GM23338 (cell line): ENCODE measurements at regions not wholly inside any gene's neighbourhood (a gene's known extent, or its start where the extent isn't known, plus 50 kb on each side); places are given as distances from the start of the nearest gene placed in this dataset.

Source experiments
- ATAC-seq: fragments of 200-7000 bp; cut with Tn5 transposase; 3 replicates; pipeline ENCODE4 v1.9.1; 2020
- DNase-seq: peaks from one replicate; pipeline ENCODE4 v3.0.0-alpha.2; 2015; ENCODE audit warnings: low spot score
- H2AFZ ChIP-seq: fragments of 200-600 bp; sonication (generic); 2 replicates; pipeline ENCODE4 v1.8.0; 2016; ENCODE audit warnings: antibody characterized with exemption, mild to moderate bottlenecking, moderate library complexity
- H3F3A ChIP-seq: fragments of 200-600 bp; sonication (generic); replicated peaks from 2 replicates; pipeline ENCODE4 v1.8.0; 2017; ENCODE audit warnings: antibody characterized with exemption, mixed run types, low read depth
- H3K27ac ChIP-seq: fragments of 200-600 bp; sonication (generic); 2 replicates; pipeline ENCODE4 v1.6.1; 2016; ENCODE audit warnings: low read depth
- H3K27me3 ChIP-seq: fragments of 200-600 bp; sonication (generic); 2 replicates; pipeline ENCODE4 v1.8.0; 2016; ENCODE audit warnings: mild to moderate bottlenecking, mixed run types, moderate library complexity; ENCODE audit not compliant: insufficient read depth
- H3K36me3 ChIP-seq: fragments of 200-600 bp; sonication (generic); 2 replicates; pipeline ENCODE4 v1.8.0; 2016; ENCODE audit warnings: mild to moderate bottlenecking; ENCODE audit not compliant: insufficient read depth
- H3K4me1 ChIP-seq: fragments of 200-600 bp; sonication (generic); 2 replicates; pipeline ENCODE4 v1.8.0; 2016; ENCODE audit warnings: mild to moderate bottlenecking, moderate library complexity; ENCODE audit not compliant: insufficient read depth
- H3K4me2 ChIP-seq: fragments of 200-600 bp; sonication (generic); 2 replicates; pipeline ENCODE4 v1.7.1; 2017; ENCODE audit warnings: mixed run types
- H3K4me3 ChIP-seq: fragments of 200-600 bp; sonication (generic); 2 replicates; pipeline ENCODE4 v1.6.1; 2016; ENCODE audit warnings: mixed run types
- H3K79me2 ChIP-seq: fragments of 200-600 bp; sonication (generic); replicated peaks from 2 replicates; pipeline ENCODE4 v1.8.0; 2017; ENCODE audit warnings: mild to moderate bottlenecking; ENCODE audit not compliant: insufficient read depth
- H3K9me2 ChIP-seq: fragments of 200-600 bp; sonication (generic); 2 replicates; pipeline ENCODE4 v1.8.0; 2017; ENCODE audit not compliant: insufficient read depth
- H4K20me1 ChIP-seq: fragments of 200-600 bp; sonication (generic); replicated peaks from 2 replicates; pipeline ENCODE4 v1.8.0; 2017; ENCODE audit warnings: mild to moderate bottlenecking; ENCODE audit not compliant: insufficient read depth
- H3K27ac Mint-ChIP-seq: 2 replicates; pipeline ENCODE4 v1.8.0; 2020; ENCODE audit warnings: inconsistent platforms, mild to moderate bottlenecking, moderate library complexity, mixed read lengths
- H3K27me3 Mint-ChIP-seq: 3 replicates; pipeline ENCODE4 v1.8.0; 2022; ENCODE audit warnings: low read depth, mild to moderate bottlenecking, moderate library complexity, mixed read lengths, inconsistent platforms; ENCODE audit not compliant: insufficient read depth, poor library complexity
- H3K36me3 Mint-ChIP-seq: 3 replicates; pipeline ENCODE4 v1.8.0; 2021; ENCODE audit warnings: low read depth, mild to moderate bottlenecking, inconsistent platforms, moderate library complexity, mixed read lengths
- H3K4me1 Mint-ChIP-seq: 3 replicates; pipeline ENCODE4 v1.8.0; 2020; ENCODE audit warnings: mild to moderate bottlenecking, inconsistent platforms, mixed read lengths
- H3K4me3 Mint-ChIP-seq: 3 replicates; pipeline ENCODE4 v1.8.0; 2021; ENCODE audit warnings: moderate library complexity, mild to moderate bottlenecking, inconsistent platforms, mixed read lengths
- H3K9me3 Mint-ChIP-seq: 3 replicates; pipeline ENCODE4 v1.8.0; 2020; ENCODE audit warnings: moderate library complexity, mild to moderate bottlenecking, inconsistent platforms, mixed read lengths
- ETS1 ChIP-seq: IDR thresholded peaks from 2 replicates; pipeline ENCODE4 v1.6.1; 2016; ENCODE audit warnings: antibody characterized with exemption
- EZH2phosphoT487 ChIP-seq: fragments of 200-600 bp; sonication (generic); IDR thresholded peaks from one replicate; pipeline ENCODE4 v1.8.1; 2018; ENCODE audit warnings: antibody characterized with exemption; ENCODE audit not compliant: unreplicated experiment
- JUNB ChIP-seq: IDR thresholded peaks from one replicate; pipeline ENCODE4 v1.6.1; 2016; ENCODE audit warnings: antibody characterized with exemption; ENCODE audit not compliant: unreplicated experiment
- NANOG ChIP-seq: IDR thresholded peaks from 2 replicates; pipeline ENCODE4 v1.6.1; 2016; ENCODE audit warnings: antibody characterized with exemption, borderline replicate concordance
- POLR2AphosphoS5 ChIP-seq: IDR thresholded peaks from 2 replicates; pipeline ENCODE4 v1.6.1; 2016; ENCODE audit warnings: antibody characterized with exemption, low read depth
- REST ChIP-seq: IDR thresholded peaks from one replicate; pipeline ENCODE4 v1.6.1; 2018; ENCODE audit warnings: antibody characterized with exemption; ENCODE audit not compliant: unreplicated experiment
- ZNF114 ChIP-seq: fragments of 250-450 bp; sonication (Bioruptor Pico); IDR thresholded peaks from 2 replicates; pipeline ENCODE4 v1.5.0; 2020; ENCODE audit warnings: mild to moderate bottlenecking, moderate library complexity
- TF ChIP-seq, protein P1 (sequence below), 2 experiments: fragments of 200-600 bp in 1 of 2; sonication (generic) in 1 of 2; conservative IDR thresholded peaks; 2 replicates each; pipeline versions ENCODE4 v1.5.1 to v1.6.1; 2016 to 2017; ENCODE audit warnings: antibody characterized with exemption in 2 of 2, low read depth in 2 of 2, mild to moderate bottlenecking in 2 of 2, moderate library complexity in 1 of 2
- TF ChIP-seq, protein P2 (sequence below): fragments of 250-450 bp; sonication (Bioruptor Pico); IDR thresholded peaks from 2 replicates; pipeline ENCODE4 v1.5.0; 2020; ENCODE audit warnings: mild to moderate bottlenecking, moderate library complexity

DNA sequence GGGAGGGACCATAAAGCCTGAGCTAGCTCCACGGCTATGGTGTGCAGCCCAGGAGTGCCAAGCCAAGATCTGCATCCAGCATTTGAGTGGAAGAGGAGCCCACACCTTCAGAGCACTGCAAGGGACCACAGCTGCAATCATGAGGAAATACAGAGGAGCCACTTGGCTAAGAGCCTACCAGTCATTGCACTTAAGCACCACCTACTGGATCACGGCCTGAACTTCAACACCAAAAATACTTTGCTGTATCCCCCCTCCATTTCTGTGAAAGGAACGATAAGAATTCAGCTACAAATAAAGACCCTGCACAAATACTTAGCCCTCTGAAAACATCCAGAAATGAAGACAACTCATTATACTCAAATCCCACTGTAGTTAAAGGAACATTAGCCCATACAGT, 545.3 kb downstream of the TSN start:
- H3K79me2 ChIP-seq: no peaks in the 10 kb centered on the region
- peaks cover 7% of the 10 kb centered on the region for H3K27me3 Mint-ChIP-seq
- H3K36me3 ChIP-seq: peaks cover 10% of the 10 kb centered on the region; the same call in 1 of the 2 replicates
- TF ChIP-seq POLR2AphosphoS5: no peak
- TF ChIP-seq JUNB: no peak
- no peak for TF ChIP-seq ZNF114 (CRISPR knock-in tag)
- TF ChIP-seq, protein P1, sequence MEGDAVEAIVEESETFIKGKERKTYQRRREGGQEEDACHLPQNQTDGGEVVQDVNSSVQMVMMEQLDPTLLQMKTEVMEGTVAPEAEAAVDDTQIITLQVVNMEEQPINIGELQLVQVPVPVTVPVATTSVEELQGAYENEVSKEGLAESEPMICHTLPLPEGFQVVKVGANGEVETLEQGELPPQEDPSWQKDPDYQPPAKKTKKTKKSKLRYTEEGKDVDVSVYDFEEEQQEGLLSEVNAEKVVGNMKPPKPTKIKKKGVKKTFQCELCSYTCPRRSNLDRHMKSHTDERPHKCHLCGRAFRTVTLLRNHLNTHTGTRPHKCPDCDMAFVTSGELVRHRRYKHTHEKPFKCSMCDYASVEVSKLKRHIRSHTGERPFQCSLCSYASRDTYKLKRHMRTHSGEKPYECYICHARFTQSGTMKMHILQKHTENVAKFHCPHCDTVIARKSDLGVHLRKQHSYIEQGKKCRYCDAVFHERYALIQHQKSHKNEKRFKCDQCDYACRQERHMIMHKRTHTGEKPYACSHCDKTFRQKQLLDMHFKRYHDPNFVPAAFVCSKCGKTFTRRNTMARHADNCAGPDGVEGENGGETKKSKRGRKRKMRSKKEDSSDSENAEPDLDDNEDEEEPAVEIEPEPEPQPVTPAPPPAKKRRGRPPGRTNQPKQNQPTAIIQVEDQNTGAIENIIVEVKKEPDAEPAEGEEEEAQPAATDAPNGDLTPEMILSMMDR (conservative IDR thresholded peaks at IDR 0.05; ENCODE audit: low read depth in 2 of 2): peak; percentile 46 to 66
- no peak for TF ChIP-seq REST
- peaks cover 9% of the 10 kb centered on the region; the same call in 1 of the 2 replicates for H3K9me2 ChIP-seq
- peaks cover 41% of the 10 kb centered on the region for H3K9me3 Mint-ChIP-seq
- no peak overlapping the region for H3K27ac ChIP-seq
- H3K4me3 Mint-ChIP-seq: no peak overlapping the region
- H3K4me1 Mint-ChIP-seq: peaks cover 4% of the 10 kb centered on the region; the same call in 1 of the 3 replicates
- no peaks in the 10 kb centered on the region for H3F3A ChIP-seq
- H3K27me3 ChIP-seq: no peaks in the 10 kb centered on the region
- peaks cover 5% of the 10 kb centered on the region; the same call in 1 of the 2 replicates for H3K4me1 ChIP-seq
- ATAC-seq: no peak
- no peak overlapping the region for H3K4me3 ChIP-seq
- peaks cover 13% of the 10 kb centered on the region for H3K36me3 Mint-ChIP-seq
- H2AFZ ChIP-seq: no peak overlapping the region
- peak; percentile 48 for DNase-seq
- H4K20me1 ChIP-seq: no peaks in the 10 kb centered on the region
- H3K4me2 ChIP-seq: no peak overlapping the region
- H3K27ac Mint-ChIP-seq: no peak overlapping the region

GRCh38 chr2:122307763-122308162, 552.3 kb downstream of the TSN start:
- Mint-ChIP-seq H3K27me3 (no peaks in the 10 kb centered on the region), H3K27ac (no peak overlapping the region), H3K9me3 (peaks cover 32% of the 10 kb centered on the region), H3K4me3 (no peak overlapping the region), H3K4me1 (no peaks in the 10 kb centered on the region), H3K36me3 (peaks cover 4% of the 10 kb centered on the region; the same call in 2 of the 3 replicates)
- no peak overlapping the region for H3K4me2 ChIP-seq
- H2AFZ ChIP-seq: no peak overlapping the region
- no peaks in the 10 kb centered on the region for H3K9me2 ChIP-seq
- TF ChIP-seq EZH2phosphoT487 (no peak), NANOG (no peak), ETS1 (no peak), JUNB (no peak)
- TF ChIP-seq, protein P2, sequence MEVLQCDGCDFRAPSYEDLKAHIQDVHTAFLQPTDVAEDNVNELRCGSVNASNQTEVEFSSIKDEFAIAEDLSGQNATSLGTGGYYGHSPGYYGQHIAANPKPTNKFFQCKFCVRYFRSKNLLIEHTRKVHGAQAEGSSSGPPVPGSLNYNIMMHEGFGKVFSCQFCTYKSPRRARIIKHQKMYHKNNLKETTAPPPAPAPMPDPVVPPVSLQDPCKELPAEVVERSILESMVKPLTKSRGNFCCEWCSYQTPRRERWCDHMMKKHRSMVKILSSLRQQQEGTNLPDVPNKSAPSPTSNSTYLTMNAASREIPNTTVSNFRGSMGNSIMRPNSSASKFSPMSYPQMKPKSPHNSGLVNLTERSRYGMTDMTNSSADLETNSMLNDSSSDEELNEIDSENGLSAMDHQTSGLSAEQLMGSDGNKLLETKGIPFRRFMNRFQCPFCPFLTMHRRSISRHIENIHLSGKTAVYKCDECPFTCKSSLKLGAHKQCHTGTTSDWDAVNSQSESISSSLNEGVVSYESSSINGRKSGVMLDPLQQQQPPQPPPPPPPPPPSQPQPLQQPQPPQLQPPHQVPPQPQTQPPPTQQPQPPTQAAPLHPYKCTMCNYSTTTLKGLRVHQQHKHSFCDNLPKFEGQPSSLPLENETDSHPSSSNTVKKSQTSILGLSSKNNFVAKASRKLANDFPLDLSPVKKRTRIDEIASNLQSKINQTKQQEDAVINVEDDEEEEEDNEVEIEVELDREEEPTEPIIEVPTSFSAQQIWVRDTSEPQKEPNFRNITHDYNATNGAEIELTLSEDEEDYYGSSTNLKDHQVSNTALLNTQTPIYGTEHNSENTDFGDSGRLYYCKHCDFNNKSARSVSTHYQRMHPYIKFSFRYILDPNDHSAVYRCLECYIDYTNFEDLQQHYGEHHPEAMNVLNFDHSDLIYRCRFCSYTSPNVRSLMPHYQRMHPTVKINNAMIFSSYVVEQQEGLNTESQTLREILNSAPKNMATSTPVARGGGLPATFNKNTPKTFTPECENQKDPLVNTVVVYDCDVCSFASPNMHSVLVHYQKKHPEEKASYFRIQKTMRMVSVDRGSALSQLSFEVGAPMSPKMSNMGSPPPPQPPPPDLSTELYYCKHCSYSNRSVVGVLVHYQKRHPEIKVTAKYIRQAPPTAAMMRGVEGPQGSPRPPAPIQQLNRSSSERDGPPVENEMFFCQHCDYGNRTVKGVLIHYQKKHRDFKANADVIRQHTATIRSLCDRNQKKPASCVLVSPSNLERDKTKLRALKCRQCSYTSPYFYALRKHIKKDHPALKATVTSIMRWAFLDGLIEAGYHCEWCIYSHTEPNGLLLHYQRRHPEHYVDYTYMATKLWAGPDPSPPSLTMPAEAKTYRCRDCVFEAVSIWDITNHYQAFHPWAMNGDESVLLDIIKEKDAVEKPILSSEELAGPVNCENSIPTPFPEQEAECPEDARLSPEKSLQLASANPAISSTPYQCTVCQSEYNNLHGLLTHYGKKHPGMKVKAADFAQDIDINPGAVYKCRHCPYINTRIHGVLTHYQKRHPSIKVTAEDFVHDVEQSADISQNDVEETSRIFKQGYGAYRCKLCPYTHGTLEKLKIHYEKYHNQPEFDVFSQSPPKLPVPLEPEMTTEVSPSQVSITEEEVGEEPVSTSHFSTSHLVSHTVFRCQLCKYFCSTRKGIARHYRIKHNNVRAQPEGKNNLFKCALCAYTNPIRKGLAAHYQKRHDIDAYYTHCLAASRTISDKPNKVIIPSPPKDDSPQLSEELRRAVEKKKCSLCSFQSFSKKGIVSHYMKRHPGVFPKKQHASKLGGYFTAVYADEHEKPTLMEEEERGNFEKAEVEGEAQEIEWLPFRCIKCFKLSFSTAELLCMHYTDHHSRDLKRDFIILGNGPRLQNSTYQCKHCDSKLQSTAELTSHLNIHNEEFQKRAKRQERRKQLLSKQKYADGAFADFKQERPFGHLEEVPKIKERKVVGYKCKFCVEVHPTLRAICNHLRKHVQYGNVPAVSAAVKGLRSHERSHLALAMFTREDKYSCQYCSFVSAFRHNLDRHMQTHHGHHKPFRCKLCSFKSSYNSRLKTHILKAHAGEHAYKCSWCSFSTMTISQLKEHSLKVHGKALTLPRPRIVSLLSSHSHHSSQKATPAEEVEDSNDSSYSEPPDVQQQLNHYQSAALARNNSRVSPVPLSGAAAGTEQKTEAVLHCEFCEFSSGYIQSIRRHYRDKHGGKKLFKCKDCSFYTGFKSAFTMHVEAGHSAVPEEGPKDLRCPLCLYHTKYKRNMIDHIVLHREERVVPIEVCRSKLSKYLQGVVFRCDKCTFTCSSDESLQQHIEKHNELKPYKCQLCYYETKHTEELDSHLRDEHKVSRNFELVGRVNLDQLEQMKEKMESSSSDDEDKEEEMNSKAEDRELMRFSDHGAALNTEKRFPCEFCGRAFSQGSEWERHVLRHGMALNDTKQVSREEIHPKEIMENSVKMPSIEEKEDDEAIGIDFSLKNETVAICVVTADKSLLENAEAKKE (CRISPR knock-in tag): no peak
- no peak overlapping the region for H3K4me3 ChIP-seq
- H3K27me3 ChIP-seq: no peaks in the 10 kb centered on the region
- H3K36me3 ChIP-seq: no peaks in the 10 kb centered on the region
- no peak for DNase-seq
- H4K20me1 ChIP-seq: no peaks in the 10 kb centered on the region
- no peaks in the 10 kb centered on the region for H3F3A ChIP-seq
- H3K79me2 ChIP-seq: no peaks in the 10 kb centered on the region
- no peaks in the 10 kb centered on the region for H3K4me1 ChIP-seq
- ATAC-seq: no peak
- no peak overlapping the region for H3K27ac ChIP-seq
